DND-41 (cell line): ENCODE measurements at regions not wholly inside any gene's neighbourhood (a gene's known extent, or its start where the extent isn't known, plus 50 kb on each side); places are given as distances from the start of the nearest gene placed in this dataset.

Source experiments
- EZH2 ChIP-seq: IDR thresholded peaks from 3 replicates; pipeline ENCODE4 v1.6.1; 2012; ENCODE audit warnings: borderline replicate concordance, low read depth, mild to moderate bottlenecking, moderate library complexity, low read length, inconsistent platforms; ENCODE audit not compliant: severe bottlenecking
- TF ChIP-seq, protein P1 (sequence below): IDR thresholded peaks from 2 replicates; pipeline ENCODE4 v1.5.1; 2012; ENCODE audit warnings: borderline replicate concordance, low read length, moderate library complexity, mild to moderate bottlenecking; ENCODE audit not compliant: poor library complexity, severe bottlenecking; ENCODE audit errors: extremely low read depth

DNA sequence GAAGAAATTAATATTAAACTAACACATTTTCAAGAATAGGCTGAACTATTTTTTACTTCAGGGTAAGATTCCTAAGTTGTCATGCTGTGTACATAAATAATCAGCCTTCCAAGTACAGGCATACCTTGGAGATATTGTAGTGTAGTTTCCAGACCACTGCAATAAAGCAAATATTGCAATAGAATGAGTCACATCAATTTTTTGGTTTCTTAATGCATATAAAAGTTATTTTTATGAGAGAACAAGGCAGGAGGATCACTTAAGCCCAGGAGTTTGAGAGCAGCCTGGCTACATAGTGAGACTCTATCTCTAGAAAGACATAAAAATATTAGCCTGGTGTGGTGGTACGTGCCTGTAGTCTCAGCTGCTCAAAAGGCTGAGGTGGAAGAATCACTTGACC lies 511.5 kb downstream of the UQCRFS1 start:
- TF ChIP-seq, protein P1, sequence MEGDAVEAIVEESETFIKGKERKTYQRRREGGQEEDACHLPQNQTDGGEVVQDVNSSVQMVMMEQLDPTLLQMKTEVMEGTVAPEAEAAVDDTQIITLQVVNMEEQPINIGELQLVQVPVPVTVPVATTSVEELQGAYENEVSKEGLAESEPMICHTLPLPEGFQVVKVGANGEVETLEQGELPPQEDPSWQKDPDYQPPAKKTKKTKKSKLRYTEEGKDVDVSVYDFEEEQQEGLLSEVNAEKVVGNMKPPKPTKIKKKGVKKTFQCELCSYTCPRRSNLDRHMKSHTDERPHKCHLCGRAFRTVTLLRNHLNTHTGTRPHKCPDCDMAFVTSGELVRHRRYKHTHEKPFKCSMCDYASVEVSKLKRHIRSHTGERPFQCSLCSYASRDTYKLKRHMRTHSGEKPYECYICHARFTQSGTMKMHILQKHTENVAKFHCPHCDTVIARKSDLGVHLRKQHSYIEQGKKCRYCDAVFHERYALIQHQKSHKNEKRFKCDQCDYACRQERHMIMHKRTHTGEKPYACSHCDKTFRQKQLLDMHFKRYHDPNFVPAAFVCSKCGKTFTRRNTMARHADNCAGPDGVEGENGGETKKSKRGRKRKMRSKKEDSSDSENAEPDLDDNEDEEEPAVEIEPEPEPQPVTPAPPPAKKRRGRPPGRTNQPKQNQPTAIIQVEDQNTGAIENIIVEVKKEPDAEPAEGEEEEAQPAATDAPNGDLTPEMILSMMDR, result no peak
- TF ChIP-seq EZH2, result no peak
